Neural progenitor cell (in vitro differentiated cells): ENCODE measurements at regions not wholly inside any gene's neighbourhood (a gene's known extent, or its start where the extent isn't known, plus 50 kb on each side); places are given as distances from the start of the nearest gene placed in this dataset.

Source experiments
- EZH2 ChIP-seq: fragments of 200-600 bp; sonication (generic); IDR thresholded peaks from 2 replicates; pipeline ENCODE4 v1.6.1; 2017; ENCODE audit warnings: antibody characterized with exemption, mild to moderate bottlenecking, moderate library complexity
- EZH2phosphoT487 ChIP-seq: fragments of 200-600 bp; sonication (generic); IDR thresholded peaks from 2 replicates; pipeline ENCODE4 v1.6.1; 2017; ENCODE audit warnings: antibody characterized with exemption
- TF ChIP-seq, protein P1 (sequence below): fragments of 200-600 bp; sonication (generic); IDR thresholded peaks from 2 replicates; pipeline ENCODE4 v1.5.1; 2017; ENCODE audit warnings: antibody characterized with exemption, mild to moderate bottlenecking

DNA sequence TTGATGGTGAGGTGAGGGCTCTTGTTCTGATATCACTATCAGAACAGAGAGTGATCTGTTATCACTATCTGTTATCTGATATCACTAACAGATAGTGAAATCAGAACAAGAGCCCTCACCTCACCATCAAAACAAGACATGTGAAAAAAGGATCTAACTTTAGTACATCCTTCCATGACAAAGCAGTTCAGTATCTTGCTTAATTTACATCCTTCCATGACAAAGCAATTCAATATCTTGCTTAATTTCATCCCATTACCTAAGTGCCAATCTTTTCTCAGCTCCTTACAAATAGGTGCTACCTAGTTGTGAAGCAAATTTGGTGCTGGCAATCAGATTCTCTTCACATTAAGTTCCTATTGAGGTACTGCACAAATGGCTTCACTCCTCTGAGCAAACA, 1865.6 kb upstream of the FLRT2 start:
- TF ChIP-seq, protein P1, sequence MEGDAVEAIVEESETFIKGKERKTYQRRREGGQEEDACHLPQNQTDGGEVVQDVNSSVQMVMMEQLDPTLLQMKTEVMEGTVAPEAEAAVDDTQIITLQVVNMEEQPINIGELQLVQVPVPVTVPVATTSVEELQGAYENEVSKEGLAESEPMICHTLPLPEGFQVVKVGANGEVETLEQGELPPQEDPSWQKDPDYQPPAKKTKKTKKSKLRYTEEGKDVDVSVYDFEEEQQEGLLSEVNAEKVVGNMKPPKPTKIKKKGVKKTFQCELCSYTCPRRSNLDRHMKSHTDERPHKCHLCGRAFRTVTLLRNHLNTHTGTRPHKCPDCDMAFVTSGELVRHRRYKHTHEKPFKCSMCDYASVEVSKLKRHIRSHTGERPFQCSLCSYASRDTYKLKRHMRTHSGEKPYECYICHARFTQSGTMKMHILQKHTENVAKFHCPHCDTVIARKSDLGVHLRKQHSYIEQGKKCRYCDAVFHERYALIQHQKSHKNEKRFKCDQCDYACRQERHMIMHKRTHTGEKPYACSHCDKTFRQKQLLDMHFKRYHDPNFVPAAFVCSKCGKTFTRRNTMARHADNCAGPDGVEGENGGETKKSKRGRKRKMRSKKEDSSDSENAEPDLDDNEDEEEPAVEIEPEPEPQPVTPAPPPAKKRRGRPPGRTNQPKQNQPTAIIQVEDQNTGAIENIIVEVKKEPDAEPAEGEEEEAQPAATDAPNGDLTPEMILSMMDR, result no peak
- TF ChIP-seq EZH2, result no peak
- no peak for TF ChIP-seq EZH2phosphoT487
